SK-N-SH (cell line): ENCODE measurements at regions not wholly inside any gene's neighbourhood (a gene's known extent, or its start where the extent isn't known, plus 50 kb on each side); places are given as distances from the start of the nearest gene placed in this dataset.

Experiments
- CHD2 ChIP-seq: fragments of 150-350 bp; IDR thresholded peaks from 2 replicates; pipeline ENCODE4 v1.6.1; 2018; ENCODE audit warnings: low read length; ENCODE audit not compliant: partially characterized antibody
- EP300 ChIP-seq, 2 experiments: IDR thresholded peaks; 2 replicates each; pipeline versions ENCODE4 v1.4.0 to v1.6.1; 2012; ENCODE audit warnings: borderline replicate concordance in 1 of 2, low read depth in 1 of 2, low read length in 1 of 2
- FOSL2 ChIP-seq: IDR thresholded peaks from 2 replicates; pipeline ENCODE4 v1.4.0; 2012; ENCODE audit warnings: low read depth, mild to moderate bottlenecking, moderate library complexity, borderline replicate concordance
- GABPA ChIP-seq: IDR thresholded peaks from 2 replicates; pipeline ENCODE4 v1.4.0; 2012; ENCODE audit warnings: low read depth, mild to moderate bottlenecking
- POLR2AphosphoS5 ChIP-seq: IDR thresholded peaks from 2 replicates; pipeline ENCODE4 v1.6.1; 2012; ENCODE audit warnings: low read depth, low read length
- RAD21 ChIP-seq: IDR thresholded peaks from 2 replicates; pipeline ENCODE4 v1.6.1; 2012; ENCODE audit warnings: mild to moderate bottlenecking, low read length
- REST ChIP-seq: IDR thresholded peaks from 2 replicates; pipeline ENCODE4 v1.6.1; 2012; ENCODE audit warnings: mild to moderate bottlenecking, low read depth, low read length, moderate library complexity
- SMC3 ChIP-seq: IDR thresholded peaks from 2 replicates; pipeline ENCODE4 v1.6.1; 2012; ENCODE audit warnings: low read depth, low read length, improper control_type of control experiment
- USF2 ChIP-seq: fragments of 150-350 bp; IDR thresholded peaks from 2 replicates; pipeline ENCODE4 v1.6.1; 2017; ENCODE audit warnings: antibody characterized with exemption, low read length, low read depth, borderline replicate concordance
- TF ChIP-seq, protein P1 (sequence below): fragments of 200-600 bp; sonication (generic); IDR thresholded peaks from 2 replicates; pipeline ENCODE4 v1.6.1; 2017; ENCODE audit warnings: antibody characterized with exemption, mild to moderate bottlenecking, moderate library complexity
- TF ChIP-seq, protein P2 (sequence below): fragments of 150-350 bp; IDR thresholded peaks from 2 replicates; pipeline ENCODE4 v1.6.1; 2016; ENCODE audit warnings: mild to moderate bottlenecking, low read depth, low read length

- TF ChIP-seq REST (no peak), EP300 (IDR thresholded peaks at IDR 0.05; ENCODE audit: borderline replicate concordance in 1 of 2, low read depth in 1 of 2, low read length in 1 of 2) (no peak), SMC3 (no peak), RAD21 (no peak), POLR2AphosphoS5 (no peak), USF2 (no peak), CHD2 (no peak), GABPA (no peak), FOSL2 (no peak)
- TF ChIP-seq, protein P1, sequence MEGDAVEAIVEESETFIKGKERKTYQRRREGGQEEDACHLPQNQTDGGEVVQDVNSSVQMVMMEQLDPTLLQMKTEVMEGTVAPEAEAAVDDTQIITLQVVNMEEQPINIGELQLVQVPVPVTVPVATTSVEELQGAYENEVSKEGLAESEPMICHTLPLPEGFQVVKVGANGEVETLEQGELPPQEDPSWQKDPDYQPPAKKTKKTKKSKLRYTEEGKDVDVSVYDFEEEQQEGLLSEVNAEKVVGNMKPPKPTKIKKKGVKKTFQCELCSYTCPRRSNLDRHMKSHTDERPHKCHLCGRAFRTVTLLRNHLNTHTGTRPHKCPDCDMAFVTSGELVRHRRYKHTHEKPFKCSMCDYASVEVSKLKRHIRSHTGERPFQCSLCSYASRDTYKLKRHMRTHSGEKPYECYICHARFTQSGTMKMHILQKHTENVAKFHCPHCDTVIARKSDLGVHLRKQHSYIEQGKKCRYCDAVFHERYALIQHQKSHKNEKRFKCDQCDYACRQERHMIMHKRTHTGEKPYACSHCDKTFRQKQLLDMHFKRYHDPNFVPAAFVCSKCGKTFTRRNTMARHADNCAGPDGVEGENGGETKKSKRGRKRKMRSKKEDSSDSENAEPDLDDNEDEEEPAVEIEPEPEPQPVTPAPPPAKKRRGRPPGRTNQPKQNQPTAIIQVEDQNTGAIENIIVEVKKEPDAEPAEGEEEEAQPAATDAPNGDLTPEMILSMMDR = no peak
- TF ChIP-seq, protein P2, sequence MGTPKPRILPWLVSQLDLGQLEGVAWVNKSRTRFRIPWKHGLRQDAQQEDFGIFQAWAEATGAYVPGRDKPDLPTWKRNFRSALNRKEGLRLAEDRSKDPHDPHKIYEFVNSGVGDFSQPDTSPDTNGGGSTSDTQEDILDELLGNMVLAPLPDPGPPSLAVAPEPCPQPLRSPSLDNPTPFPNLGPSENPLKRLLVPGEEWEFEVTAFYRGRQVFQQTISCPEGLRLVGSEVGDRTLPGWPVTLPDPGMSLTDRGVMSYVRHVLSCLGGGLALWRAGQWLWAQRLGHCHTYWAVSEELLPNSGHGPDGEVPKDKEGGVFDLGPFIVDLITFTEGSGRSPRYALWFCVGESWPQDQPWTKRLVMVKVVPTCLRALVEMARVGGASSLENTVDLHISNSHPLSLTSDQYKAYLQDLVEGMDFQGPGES = no peak
These were observed 163.5 kb upstream of the DYNLRB2 start for GRCh38 chr16:80377096-80377956.
